GM21381 (cell line): ENCODE measurements at regions not wholly inside any gene's neighbourhood (a gene's known extent, or its start where the extent isn't known, plus 50 kb on each side); places are given as distances from the start of the nearest gene placed in this dataset.
"Not testable (repeated sequence)": the region's sequence is repeated elsewhere in the genome, so short reads cannot be mapped to it uniquely, and the experiment has no call there.

Source experiments
- ATAC-seq: cut with Tn5 transposase; IDR thresholded peaks from one replicate; pipeline ENCODE4 v1.9.1; 2021; ENCODE audit warnings: mild to moderate bottlenecking, moderate library complexity; ENCODE audit not compliant: unreplicated experiment

DNA sequence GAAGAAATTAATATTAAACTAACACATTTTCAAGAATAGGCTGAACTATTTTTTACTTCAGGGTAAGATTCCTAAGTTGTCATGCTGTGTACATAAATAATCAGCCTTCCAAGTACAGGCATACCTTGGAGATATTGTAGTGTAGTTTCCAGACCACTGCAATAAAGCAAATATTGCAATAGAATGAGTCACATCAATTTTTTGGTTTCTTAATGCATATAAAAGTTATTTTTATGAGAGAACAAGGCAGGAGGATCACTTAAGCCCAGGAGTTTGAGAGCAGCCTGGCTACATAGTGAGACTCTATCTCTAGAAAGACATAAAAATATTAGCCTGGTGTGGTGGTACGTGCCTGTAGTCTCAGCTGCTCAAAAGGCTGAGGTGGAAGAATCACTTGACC, 511.5 kb downstream of the UQCRFS1 start:
- ATAC-seq: no peak

DNA sequence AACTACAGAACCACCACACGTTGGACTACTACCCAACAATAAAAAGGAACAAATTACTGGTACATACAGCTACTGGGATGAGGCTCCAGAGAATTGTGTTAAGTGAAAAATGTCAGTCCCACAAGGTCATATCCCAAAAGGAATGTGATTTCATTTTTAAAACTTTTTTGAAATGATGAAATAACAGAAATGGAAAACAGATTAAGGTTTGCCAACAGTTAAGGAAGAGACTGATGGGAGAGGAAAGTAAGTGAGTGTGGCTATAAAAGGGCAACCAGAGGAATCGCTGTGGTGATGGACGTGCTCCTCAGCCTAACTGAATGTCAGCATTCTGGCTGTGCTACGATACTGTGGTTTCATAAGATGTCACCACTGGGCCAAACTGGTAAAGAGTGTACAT, 512.8 kb downstream of the UQCRFS1 start:
- ATAC-seq: no peak

DNA sequence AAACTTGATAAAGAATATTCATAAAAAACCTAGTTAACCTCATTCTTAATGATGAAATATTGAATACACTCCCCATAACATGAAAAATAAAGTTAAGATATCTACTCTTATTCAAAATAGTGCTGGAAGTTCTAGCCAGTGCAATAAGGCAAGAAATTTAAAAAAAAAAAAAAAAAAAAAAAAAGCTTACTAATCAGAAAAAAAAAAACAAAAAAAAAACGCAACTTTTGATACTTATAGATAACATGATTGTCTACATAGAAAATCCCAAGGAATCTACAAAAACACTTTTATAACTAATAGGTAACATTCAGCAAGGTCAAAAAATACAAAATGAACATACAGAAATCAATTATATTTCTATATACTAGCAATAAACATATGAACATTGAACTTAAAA, 515.6 kb downstream of the UQCRFS1 start:
- ATAC-seq: no peak

DNA sequence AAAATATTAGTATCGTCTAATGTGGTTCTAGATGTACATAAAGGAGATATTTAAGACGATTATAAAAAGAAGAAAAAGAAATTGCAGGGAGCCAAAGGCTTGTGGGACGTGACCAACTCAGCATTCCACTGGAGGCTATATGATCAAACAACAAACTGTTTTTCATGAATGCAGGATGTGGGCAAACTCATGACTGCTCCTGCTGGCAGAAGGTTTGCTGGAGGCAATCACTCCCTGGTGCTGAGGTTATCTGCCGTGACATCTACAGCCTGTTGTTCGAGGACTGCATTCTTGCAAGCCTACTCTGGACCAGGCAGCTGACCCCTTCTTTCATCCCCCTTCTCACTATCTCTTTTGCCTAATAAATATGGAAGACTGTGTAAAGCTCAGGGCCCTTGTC, 518.1 kb downstream of the UQCRFS1 start:
- no peak for ATAC-seq

DNA sequence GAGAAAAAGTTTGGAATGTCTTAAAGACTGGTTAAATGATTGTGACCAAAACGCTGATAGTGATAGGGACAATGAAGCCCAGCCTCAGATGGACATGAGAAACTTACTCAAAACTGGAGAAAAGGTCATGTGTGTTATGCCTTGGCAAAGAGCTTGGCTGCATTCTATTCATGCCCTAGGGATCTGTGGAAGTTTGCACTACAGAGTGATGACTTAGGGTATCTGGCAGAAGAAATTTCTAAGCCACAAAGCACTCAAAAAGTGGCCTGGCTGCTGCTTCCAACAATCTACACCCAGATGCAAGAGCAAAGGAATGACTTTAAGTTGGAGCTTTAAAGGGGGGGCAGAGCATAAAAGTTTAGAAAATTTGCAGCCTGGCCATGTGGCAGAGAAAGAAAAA, 521.3 kb downstream of the UQCRFS1 start:
- ATAC-seq: no peak

DNA sequence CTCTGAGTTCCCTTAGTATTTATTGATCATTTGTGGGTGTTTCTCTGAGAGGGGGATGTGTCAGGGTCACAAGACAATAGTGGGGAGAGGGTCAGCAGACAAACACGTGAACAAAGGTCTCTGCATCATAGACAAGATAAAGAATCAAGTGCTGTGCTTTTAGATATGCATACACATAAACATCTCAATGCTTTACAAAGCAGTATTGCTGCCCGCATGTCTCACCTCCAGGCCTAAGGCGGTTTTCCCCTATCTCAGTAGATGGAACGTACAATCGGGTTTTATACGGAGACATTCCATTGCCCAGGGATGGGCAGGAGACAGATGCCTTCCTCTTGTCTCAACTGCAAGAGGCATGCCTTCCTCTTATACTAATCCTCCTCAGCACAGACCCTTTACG, 523.5 kb downstream of the UQCRFS1 start:
- not testable (repeated sequence) for ATAC-seq

DNA sequence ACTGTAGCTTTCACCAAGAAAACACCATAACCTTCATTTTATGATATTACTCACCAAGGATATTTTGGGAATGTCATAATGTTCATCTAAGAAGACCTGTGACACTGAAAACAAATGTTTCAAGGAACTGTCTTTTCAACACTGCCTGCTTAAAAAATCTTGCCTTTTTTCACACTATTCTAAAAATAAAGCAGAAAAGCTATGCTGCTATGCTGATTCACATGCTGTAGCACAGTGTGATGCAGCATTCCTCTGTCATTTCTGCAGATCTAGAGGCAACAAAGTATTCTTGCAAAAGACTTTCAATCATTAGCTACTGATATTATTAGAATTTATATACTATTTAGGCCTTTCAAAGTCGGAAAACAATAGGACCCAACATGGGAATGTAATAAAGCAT, 525.7 kb downstream of the UQCRFS1 start:
- no peak for ATAC-seq

DNA sequence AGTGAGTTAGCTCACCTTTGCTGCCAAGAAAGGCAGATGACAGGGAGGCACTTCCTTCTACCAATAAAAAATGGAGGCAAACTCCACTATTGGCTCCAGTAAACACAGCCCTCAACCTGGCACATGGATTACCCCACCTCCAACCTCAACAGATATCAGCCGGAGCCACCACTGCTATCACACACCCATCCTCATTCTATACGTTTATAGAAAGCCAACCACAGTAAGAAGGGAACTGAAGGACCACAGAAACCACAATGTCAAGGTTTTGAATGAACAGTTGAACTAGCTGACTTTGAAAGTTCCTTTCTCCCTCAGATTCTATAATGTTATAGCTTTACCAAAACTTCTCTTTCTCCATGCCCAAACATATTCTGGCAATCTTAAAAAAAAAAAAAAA, 526.2 kb downstream of the UQCRFS1 start:
- no peak for ATAC-seq

DNA sequence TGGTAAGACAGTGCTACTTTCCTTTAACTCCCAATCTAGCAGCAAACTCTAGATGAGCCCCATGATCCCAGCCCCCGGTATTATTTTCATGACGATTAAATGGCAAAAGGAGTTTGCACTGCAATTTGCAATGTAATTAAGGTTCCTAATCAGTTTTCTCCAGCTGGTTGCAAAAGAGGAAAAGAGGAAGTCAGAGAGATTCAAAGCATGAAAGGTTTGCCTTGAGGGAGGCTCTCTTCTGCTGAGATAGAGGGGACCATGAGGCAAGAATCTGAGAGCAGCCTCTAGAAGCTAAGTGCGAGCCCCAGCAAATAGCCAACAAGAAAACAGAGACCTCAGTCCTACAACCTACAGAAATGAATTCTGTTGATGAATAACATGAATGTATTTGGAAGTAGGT, 527.1 kb downstream of the UQCRFS1 start:
- no peak for ATAC-seq

DNA sequence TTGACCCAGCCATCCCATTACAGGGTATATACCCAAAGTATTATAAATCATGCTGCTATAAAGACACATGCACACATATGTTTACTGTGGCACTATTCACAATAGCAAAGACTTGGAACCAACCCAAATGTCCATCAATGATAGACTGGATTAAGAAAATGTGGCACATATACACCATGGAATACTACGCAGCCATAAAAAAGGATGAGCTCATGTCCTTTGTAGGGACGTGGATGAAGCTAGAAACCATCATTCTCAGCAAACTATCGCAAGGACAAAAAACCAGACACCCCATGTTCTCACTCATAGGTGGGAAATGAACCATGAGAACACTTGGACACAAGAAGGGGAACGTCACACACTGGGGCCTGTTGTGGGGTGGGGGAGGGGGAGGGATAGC, 527.9 kb downstream of the UQCRFS1 start:
- ATAC-seq: not testable (repeated sequence)

DNA sequence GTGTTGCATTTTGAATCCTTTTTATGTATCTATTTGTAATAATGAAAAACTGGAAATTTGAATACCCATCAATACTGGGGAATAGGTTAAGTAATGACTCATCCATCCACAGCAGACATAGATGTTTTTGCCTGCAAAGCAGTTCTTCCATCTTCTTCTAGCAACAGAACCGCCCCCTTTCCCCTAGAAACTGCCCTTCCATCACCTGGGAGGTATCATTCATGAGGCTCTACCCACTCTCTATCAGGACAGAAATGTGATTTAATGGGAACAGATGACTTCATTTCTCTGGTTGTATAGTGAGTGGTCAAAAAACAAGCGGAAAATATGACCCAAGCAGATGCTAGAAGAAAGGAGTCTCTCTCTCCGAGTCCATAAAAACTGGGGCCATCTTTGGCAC, 532.8 kb downstream of the UQCRFS1 start:
- ATAC-seq: no peak

DNA sequence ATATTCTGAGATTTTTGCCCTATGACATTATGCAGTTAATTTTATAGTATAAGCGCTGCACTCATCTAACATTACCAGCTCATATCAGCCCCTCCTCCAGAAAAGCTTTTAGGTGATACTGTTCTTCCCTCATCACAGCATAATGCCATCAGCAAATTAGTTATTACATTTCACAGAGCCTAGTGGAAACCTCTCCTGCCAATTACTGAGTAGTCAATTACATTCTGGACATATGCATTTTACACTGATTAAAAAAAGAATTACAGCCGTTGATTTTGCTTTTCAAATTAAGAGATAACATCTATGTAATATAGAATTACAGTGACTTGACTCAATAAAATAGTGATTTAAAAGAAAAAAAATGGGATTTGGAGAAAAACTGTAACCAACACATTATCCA, 542.1 kb downstream of the UQCRFS1 start:
- no peak for ATAC-seq

DNA sequence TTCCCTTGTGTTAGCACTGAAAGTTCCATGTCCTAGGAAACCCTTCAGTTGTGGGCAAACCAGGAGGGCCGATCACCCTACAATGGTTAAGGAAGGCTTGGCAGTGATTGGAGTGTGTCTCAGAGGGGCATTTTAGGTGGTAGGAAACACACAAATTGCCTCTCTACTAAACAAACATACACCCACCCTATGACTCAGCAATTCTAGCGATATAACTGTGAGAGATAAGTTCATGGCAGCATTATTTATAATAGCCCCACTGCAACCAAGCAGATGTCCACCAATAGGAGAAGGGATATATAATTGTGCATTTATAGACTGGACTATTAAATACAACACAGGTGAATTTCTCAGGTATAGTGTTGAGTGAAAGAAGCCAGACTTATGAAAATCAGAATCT, 543.1 kb downstream of the UQCRFS1 start:
- no peak for ATAC-seq

DNA sequence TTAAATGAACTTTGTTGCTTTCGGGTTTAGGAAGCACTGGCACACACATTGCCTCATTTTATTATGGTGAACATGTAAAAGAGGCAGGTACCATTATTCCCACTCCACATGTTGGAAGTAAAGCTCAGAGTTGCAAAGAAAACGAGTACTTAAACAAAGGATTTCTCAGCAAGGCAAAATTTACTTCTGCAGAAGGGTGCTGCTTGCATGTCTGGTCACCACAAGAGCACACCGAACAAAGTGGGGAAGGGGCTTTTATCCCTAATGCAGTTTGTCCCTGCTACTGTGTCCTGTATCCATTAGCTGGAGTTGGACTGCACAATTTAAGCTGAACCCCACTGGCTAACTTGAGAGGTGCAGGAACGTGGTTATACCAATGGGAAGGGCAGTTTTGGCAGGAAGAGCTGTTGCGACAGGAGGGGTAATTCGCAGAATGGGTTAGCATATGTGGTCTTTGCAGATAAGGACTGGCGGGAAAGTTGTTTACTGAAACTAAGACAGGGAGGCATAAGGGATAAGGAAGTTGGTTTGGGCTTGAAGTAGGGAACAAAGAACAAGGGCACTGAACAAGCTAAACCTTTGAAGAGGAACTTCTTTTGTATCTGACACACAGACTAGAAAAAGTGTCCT, 545.5 kb downstream of the UQCRFS1 start:
- ATAC-seq: no peak

DNA sequence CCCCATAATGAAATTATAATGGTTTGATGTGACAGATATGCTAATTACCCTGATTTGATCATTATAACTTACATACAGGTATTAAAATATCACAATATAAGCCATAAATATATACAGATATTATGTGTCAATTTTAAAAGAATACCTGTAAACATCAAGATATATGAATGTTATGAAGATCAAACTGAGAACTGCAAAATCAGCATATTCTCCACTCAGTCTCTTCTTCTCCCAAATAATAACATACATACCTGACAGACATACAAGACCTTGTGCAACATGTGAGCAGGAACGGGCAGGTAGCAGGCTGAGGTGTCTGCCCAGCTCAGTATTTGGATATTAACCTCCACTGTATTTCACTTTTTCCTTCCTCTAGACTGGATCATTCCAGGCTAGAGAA, 547.2 kb downstream of the UQCRFS1 start:
- no peak for ATAC-seq

DNA sequence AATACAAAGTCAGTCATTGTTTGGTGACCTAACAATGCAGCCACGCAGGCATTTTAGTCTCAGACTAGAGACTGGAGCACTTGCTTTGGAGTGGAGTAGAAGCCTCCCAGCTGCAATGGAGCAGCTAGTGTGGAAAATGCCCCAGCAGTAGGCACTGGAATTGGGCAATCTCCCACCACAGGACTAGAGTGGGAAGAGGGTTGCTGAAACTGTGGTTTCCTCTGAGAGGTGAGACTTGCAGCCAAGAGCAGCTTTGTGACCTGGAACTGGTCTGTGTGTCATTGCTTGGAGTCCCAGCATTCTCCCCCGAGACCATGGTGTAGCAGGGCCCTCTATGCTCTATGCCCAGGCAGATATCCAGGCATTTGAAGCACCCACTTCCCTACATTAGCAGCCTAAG, 556.3 kb downstream of the UQCRFS1 start:
- ATAC-seq: no peak

DNA sequence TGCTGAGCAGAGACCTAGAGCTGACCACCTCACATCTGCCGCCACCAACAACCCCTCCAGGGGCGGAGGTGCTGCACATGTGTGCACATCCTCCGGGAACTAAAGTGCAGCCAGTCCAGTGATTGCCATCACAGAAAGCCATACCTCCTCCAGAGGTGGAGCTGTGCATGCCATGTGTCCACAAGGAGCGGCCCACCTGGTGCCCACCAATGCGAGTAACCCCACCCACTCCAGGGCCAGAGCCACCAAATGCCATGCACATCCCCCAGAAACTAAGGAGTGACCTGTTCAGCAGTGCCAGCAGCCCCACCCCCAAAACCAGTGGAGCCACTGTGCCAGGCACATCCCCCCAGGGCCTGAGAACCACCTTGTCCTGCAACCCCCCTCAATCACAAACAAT, 557.9 kb downstream of the UQCRFS1 start:
- no peak for ATAC-seq

DNA sequence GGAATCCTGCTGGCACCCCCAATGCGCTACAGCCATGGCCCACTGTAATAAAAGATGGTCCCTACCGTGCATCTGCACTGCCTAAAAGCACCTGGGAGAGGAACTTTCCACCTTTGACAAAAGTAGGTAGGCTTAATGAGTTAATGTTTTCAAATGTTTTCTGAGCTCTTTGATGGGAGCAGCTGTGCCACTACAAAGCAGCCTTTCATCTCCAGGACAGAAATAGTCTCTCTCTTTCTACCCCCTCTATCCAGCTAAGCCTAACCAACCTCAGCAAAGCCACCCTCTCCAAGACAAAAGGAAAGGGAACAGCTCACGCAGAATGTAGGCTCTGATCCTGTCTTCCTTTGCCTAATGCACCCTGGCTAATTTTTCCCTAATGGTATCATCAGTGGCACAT, 560.2 kb downstream of the UQCRFS1 start:
- ATAC-seq: no peak

DNA sequence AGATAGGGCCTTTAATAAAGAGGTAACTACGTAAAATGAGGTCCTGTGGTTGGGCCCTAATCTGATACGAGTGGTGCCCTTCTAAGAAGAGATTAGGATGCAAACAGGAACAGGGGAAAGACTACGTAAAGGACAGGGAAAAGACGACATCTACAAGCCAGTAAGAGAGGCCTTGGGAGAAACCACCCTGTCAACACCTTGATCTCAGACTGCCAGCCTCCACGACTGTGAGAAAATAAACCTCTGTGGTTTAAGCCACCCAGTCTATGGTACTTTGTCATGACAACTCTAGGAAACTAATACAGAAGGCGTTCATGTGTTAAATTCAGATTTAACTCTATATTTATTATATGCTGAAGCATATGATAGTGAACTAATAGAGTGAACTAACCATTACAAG, 566.3 kb downstream of the UQCRFS1 start:
- ATAC-seq: no peak

DNA sequence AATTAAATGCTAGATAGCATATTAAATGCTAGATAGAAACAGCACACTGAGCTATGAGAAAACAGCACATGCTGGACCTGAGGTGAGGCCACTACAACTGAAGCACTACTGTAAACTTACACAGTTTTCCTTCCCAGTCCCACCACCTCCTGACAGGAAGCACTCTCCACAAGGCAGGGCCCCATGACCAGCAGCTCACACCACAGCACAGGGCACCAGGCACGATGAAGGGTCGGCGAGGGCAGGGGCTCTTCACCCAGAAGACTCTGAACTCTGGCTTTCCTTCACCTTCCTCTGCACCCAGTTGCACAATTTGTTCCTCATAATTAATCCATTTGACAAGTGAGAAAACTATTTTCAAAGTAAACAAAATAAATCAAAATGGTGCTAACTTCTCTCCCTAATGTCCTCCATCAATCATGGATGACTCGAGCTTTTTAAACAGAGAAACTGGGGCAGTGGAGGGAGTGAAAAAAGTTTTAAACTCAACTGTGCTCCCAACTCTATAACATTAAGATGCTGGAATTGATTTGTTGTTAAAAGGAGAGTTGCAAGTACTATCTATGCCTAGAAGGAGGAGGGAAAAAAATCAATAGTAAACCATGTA, 568.7 kb downstream of the UQCRFS1 start:
- no peak for ATAC-seq

DNA sequence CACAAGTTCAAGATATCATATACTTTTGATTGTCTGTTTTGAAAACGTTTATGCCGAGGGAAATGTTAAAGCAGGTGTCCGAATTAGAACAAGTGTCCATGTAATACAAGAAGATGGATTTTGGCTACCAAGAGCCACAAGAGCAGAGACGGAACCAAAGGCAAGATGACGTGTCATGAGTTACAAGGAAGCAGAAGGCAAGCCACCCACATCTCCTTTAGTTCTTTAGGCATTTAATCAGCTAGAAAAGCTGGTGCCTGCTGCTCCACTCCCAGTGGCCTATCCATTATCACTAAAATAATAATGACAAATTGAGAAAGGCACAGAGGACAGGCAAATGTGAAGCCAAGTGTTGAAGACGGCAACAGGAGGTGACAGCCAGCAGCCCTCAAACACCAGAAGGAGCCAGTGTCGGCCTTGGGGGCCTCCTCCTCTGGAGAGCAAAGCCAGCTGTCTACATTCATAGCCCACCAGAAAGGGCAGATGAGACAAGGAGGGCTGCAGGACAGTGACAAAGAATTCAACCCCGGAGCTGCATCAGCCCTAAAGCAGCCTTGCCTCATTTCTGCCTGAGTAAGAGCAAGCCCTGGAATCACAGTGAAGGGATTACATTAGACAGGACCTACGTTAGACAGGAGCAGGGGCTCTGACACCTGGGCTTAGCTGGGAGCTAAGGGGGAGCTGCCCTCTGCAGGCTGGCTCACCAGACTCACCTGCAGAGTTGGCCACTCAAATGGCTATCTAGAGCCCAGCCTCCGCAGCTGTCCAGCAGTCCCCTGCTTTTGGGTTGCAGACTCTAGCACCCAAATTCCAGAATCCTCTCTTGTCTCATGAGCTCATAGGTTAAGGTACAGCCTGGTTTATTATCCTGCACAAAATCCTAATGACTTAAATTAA, 569.9 kb downstream of the UQCRFS1 start:
- no peak for ATAC-seq

DNA sequence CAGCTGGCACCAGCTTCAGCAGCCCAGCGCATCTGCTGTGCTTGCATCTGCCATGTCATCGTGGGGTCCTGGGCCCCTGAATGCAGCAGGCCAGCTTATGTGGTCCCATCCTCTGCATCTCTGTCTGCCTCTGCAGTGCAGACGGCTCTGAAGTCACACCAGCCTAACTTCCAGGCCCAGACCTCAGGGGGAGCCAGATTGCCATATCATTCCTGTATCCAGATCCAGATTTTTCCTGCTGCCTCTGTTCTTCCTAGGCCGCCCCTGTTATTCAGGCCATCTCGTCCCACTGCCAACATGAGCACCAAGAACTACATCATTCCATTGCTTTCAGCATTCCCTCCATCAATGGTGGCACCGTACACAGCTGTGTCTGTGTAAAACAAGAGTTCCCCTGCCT, 571.6 kb downstream of the UQCRFS1 start:
- no peak for ATAC-seq
